HG02763 (cell line): ENCODE measurements at regions not wholly inside any gene's neighbourhood (a gene's known extent, or its start where the extent isn't known, plus 50 kb on each side); places are given as distances from the start of the nearest gene placed in this dataset.

Experiments used
- ATAC-seq: cut with Tn5 transposase; IDR thresholded peaks from one replicate; pipeline ENCODE4 v1.9.1; 2021; ENCODE audit warnings: mild to moderate bottlenecking, moderate library complexity; ENCODE audit not compliant: unreplicated experiment

GRCh38 chr2:139963863-139964355 lies 1183.7 kb upstream of the NXPH2 start:
- ATAC-seq: no peak

GRCh38 chr2:139949242-139949972 lies 1169.2 kb upstream of the NXPH2 start:
- no peak for ATAC-seq

- no peak for ATAC-seq
Observed at GRCh38 chr2:139946690-139947089, 1166.5 kb upstream of the NXPH2 start.

GRCh38 chr2:139940686-139941085 lies 1160.5 kb upstream of the NXPH2 start:
- no peak for ATAC-seq

- ATAC-seq: no peak
Observed at GRCh38 chr2:139925903-139926302, 1145.7 kb upstream of the NXPH2 start.

- no peak for ATAC-seq
Observed at GRCh38 chr2:139924070-139924469, 1143.9 kb upstream of the NXPH2 start.

GRCh38 chr2:139918982-139919381 lies 1138.8 kb upstream of the NXPH2 start:
- no peak for ATAC-seq

- no peak for ATAC-seq
Observed at GRCh38 chr2:139917690-139918384, 1137.6 kb upstream of the NXPH2 start.

- ATAC-seq: no peak
Observed at GRCh38 chr2:139916822-139917221, 1136.6 kb upstream of the NXPH2 start.

- no peak for ATAC-seq
Observed at GRCh38 chr2:139911160-139911559, 1131.0 kb upstream of the NXPH2 start.

- no peak for ATAC-seq
Observed at GRCh38 chr2:139909136-139909535, 1128.9 kb upstream of the NXPH2 start.

- ATAC-seq: no peak
Observed at GRCh38 chr2:139905624-139906023, 1125.4 kb upstream of the NXPH2 start.

GRCh38 chr2:139891636-139892035 lies 1111.4 kb upstream of the NXPH2 start:
- ATAC-seq: no peak

- no peak for ATAC-seq
Observed at GRCh38 chr2:139885921-139886498, 1105.8 kb upstream of the NXPH2 start.

- no peak for ATAC-seq
Observed at GRCh38 chr2:139876964-139877363, 1096.8 kb upstream of the NXPH2 start.

- no peak for ATAC-seq
Observed at GRCh38 chr2:139876321-139876720, 1096.1 kb upstream of the NXPH2 start.

GRCh38 chr2:139872503-139872902 lies 1092.3 kb upstream of the NXPH2 start:
- no peak for ATAC-seq

GRCh38 chr2:139872032-139872431 lies 1091.8 kb upstream of the NXPH2 start:
- ATAC-seq: no peak

GRCh38 chr2:139867601-139868226 lies 1087.5 kb upstream of the NXPH2 start:
- ATAC-seq: no peak

- no peak for ATAC-seq
Observed at GRCh38 chr2:139864821-139865302, 1084.7 kb upstream of the NXPH2 start.

GRCh38 chr2:139854769-139855483 lies 1074.7 kb upstream of the NXPH2 start:
- no peak for ATAC-seq
